ENCODE measurements at regions not wholly inside any gene's neighbourhood (a gene's known extent, or its start where the extent isn't known, plus 50 kb on each side); places are given as distances from the start of the nearest gene placed in this dataset.
"Not testable (repeated sequence)": the region's sequence is repeated elsewhere in the genome, so short reads cannot be mapped to it uniquely, and the experiment has no call there.

GRCh38 chr3:21024563-21024962 is 726.4 kb downstream of the ZNF385D start:
- DNase-seq (ENCODE audit: low read depth in 2 of 2), result no peak

- no peak for DNase-seq (ENCODE audit: low read depth in 2 of 2)
Observed at GRCh38 chr3:21020681-21021080, 730.3 kb downstream of the ZNF385D start.

DNA sequence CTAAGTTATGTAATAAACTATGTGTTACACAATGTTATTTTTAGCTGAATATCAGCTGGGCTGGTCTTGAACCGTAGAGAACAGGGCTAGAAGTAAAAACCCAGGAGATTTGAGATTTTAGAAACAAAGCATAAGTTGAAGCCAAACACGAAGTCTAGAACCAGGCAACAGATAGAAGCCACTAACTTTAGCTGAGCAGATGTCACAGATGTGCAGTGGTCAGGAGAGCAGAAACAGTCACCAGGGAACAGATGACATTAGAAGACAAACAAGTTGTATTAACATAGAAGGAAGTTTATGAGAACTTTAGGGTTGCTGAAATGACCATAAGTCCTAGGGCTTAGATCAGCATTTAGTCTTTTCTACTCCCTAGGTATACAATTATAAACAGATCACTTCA is 731.0 kb downstream of the ZNF385D start:
- DNase-seq (ENCODE audit: low read depth in 2 of 2), result no peak

DNA sequence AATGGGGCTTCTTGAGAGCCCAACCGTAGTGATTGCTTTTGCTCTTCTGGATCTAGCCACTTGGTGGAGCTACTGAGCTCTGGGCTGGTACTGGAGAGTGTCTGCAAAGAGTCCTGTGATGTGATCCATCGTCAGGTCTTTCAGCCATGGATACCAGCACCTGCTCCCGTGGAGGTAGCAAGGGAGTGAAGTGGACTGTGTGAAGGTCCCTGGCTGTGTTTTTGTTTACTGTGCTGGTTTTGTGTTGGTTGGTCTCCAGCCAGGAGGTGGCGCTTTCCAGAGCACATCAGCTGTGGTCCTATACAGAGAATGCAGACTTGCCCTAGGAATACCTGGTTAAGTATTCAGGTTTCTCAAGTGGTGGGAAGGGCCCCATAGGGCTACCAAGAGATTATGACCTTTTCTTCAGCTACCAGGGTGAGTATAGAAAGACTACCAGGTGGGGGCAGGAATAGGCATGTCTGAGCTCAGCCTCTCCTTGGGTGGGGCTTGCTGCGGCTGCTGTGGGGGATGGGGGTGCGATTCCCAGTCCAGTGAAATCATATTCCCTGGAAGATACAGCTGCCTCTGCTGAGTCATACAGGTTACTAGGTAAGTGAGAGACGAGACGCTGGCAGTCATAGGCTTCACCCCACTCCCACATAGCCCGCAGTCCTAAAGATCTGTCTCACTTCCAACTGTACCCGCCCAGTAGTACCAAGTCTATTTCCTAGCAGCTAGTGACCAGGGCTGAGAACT is 733.7 kb downstream of the ZNF385D start:
- no peak for DNase-seq (ENCODE audit: low read depth in 2 of 2)

- no peak for DNase-seq (ENCODE audit: low read depth in 2 of 2)
Observed at GRCh38 chr3:21013566-21013965, 737.4 kb downstream of the ZNF385D start.

- no peak for DNase-seq (ENCODE audit: low read depth in 2 of 2)
Observed at GRCh38 chr3:20999661-21000060, 751.3 kb downstream of the ZNF385D start.

DNA sequence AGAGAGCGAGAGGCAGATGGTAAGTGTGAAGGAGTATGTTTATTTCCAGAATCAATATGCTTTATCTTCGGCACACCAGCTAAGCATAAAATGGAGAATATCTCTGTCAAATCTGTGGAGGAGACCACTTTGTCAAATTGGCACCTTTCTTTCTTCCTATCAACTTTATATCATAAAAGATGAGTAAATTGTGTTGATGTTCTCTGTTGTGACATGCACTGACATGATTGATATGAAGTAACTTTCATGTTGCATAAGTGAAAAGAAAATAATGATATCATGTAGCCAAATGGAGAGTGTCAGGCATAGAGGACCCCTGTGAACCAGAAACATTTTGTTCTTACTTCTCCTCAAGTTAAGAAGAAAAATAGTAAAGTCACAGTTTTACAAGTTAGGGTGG is 753.8 kb downstream of the ZNF385D start:
- no peak for DNase-seq (ENCODE audit: low read depth in 2 of 2)

GRCh38 chr3:20990896-20991295 is 760.1 kb downstream of the ZNF385D start:
- DNase-seq (ENCODE audit: low read depth in 2 of 2), result no peak

DNA sequence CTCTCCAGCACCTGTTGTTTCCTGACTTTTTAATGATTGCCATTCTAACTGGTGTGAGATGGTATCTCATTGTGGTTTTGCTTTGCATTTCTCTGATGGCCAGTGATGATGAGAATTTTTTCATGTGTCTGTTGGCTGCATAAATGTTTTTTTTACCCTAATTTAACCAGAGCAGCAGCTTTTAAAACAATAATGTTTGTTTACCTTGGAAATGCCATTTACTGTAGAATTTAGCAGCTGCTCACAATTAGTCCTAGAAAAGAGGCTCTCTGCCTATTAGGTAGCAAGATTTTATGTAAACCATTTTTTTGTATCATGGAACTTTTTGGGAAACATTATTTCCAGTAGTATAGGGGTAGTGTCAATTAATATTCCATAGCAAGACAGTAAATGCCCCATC is 761.4 kb downstream of the ZNF385D start:
- DNase-seq (ENCODE audit: low read depth in 2 of 2), result not testable (repeated sequence)

GRCh38 chr3:20984594-20985205 is 766.3 kb downstream of the ZNF385D start:
- DNase-seq (ENCODE audit: low read depth in 2 of 2), result no peak

- DNase-seq (ENCODE audit: low read depth in 2 of 2), result no peak
Observed at GRCh38 chr3:20975188-20975651, 775.8 kb downstream of the ZNF385D start.

GRCh38 chr3:20974396-20974795 is 776.6 kb downstream of the ZNF385D start:
- no peak for DNase-seq (ENCODE audit: low read depth in 2 of 2)

DNA sequence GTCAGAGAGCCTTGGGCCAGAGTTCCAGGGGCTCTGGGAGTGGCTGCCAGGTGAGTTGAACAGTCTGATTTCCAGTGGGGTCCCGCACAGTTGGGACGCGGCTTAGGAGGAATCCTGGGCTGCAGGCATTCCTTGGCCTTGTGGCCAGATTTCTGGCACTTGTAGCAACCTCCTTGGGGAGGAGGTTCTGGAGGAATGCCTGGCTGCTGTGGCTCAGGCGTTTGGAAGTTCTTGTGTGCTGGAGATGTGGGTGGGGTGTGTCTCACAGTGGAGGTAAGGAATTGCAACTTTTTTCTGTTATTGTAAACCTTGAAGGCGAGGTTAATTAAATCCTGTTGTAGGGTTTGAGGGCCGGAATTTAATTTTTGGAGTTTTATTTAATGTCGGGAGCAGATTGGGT is 780.2 kb downstream of the ZNF385D start:
- DNase-seq (ENCODE audit: low read depth in 2 of 2), result not testable (repeated sequence)

DNA sequence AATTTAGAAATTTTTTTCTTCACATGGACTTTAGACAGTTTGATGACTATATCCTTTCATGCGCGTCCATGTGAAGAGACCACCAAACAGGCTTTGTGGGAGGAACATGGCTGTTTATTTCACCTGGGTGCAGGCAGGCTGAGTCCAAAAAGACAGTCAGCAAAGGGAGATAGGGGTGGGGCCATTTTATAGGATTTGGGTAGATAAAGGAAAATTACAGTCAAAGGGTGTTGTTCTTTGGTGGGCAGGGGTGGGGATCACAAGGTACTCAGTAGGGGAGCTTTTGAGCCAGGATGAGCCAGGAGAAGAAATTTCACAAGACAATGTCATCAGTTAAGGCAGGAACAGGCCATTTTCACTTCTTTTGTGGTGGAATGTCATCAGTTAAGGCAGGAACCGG is 781.5 kb upstream of the SGO1 start:
- not testable (repeated sequence) for DNase-seq (ENCODE audit: low read depth in 2 of 2)

DNA sequence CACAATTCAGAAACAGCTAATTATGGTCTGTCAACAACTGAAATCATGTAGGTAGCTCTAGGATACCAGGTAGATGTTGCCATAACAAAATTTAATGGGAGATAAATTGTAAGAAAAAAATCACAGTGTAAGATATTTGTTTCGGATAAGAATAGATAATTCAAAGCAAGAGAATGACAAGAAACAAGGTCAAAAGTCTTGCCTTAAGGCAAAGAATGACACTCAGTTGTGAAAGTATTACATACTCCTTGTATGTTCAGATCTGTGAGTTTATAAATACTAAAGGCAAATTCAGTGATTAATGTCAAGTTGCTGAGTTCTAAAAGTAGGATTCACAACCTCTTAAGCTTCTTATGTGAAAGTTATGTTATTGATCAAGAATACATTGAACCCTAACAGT is 772.2 kb upstream of the SGO1 start:
- DNase-seq (ENCODE audit: low read depth in 2 of 2), result no peak

- no peak for DNase-seq (ENCODE audit: low read depth in 2 of 2)
Observed at GRCh38 chr3:20945892-20946291, 759.9 kb upstream of the SGO1 start.

GRCh38 chr3:20935791-20936190 is 749.8 kb upstream of the SGO1 start:
- DNase-seq (ENCODE audit: low read depth in 2 of 2), result no peak

DNA sequence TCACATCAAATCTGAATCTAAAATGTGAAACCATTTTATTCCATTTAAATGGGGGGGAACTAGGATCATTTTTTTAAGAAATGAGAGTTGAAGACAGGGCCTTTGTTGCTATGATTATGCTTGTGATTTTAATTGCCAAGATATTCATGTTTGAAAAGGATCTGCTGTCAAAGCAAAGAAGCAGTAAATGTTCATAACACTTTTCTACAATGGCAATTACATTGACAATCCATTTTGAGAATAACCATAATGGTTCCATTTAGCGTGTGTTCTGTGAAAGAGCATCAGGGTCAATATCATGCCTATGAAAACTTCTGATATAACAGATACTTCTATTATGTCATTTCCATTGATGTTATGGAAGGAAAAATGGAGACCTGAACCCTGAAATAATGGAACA is 745.8 kb upstream of the SGO1 start:
- no peak for DNase-seq (ENCODE audit: low read depth in 2 of 2)

DNA sequence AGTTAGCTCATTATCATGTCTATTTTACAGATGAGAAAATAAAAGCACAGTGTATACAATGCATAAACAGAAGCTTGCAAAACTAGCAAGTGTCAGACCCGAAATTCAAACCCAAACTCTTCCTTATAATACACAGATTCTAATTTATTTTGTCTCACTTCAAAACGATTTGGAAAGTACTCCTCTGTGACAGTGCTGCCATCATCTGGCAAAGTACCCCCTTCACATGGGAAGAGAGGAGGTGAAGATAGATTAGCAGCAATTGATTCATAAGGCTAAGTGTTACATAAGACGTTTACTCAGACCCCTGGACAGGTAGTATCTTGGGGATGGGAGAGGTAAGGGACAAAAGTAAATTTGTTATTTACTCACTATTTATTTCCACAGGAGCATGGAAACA is 744.0 kb upstream of the SGO1 start:
- no peak for DNase-seq (ENCODE audit: low read depth in 2 of 2)

GRCh38 chr3:20924646-20925385 is 738.8 kb upstream of the SGO1 start:
- no peak for DNase-seq (ENCODE audit: low read depth in 2 of 2)

GRCh38 chr3:20921112-20921511 is 735.1 kb upstream of the SGO1 start:
- not testable (repeated sequence) for DNase-seq (ENCODE audit: low read depth in 2 of 2)

- no peak for DNase-seq (ENCODE audit: low read depth in 2 of 2)
Observed at GRCh38 chr3:20916951-20917606, 731.1 kb upstream of the SGO1 start.
